GM18507 (cell line): ENCODE measurements at regions not wholly inside any gene's neighbourhood (a gene's known extent, or its start where the extent isn't known, plus 50 kb on each side); places are given as distances from the start of the nearest gene placed in this dataset.
"Not testable (repeated sequence)": the region's sequence is repeated elsewhere in the genome, so short reads cannot be mapped to it uniquely, and the experiment has no call there.

ENCODE experiments used
- DNase-seq: peaks from one replicate; pipeline ENCODE4 v3.0.0; 2011; ENCODE audit warnings: low read depth; ENCODE audit not compliant: insufficient read length; ENCODE audit errors: extremely low spot score
- FAIRE-seq: peaks from 2 replicates; lab custom pipeline; 2011; peaks lifted over from hg19 to GRCh38; lab: Jason Lieb, UNC

- FAIRE-seq (no peak), DNase-seq (no peak)
Observed at GRCh38 chr6:120557554-120557953, 776.7 kb downstream of the TBC1D32 start.

GRCh38 chr6:120556491-120556890 lies 777.8 kb downstream of the TBC1D32 start:
- DNase-seq (no peak), FAIRE-seq (no peak)

- DNase-seq (no peak), FAIRE-seq (no peak)
Observed at GRCh38 chr6:120553353-120553752, 780.9 kb downstream of the TBC1D32 start.

GRCh38 chr6:120545353-120545752 lies 788.9 kb downstream of the TBC1D32 start:
- DNase-seq (no peak), FAIRE-seq (no peak)

GRCh38 chr6:120534954-120535353 lies 799.3 kb downstream of the TBC1D32 start:
- FAIRE-seq, result no peak
- no peak for DNase-seq

- FAIRE-seq, result no peak
- no peak for DNase-seq
Observed at GRCh38 chr6:120526576-120526975, 807.7 kb downstream of the TBC1D32 start.

GRCh38 chr6:120514544-120514943 lies 819.7 kb downstream of the TBC1D32 start:
- FAIRE-seq (no peak), DNase-seq (no peak)

GRCh38 chr6:120511712-120512111 lies 822.6 kb downstream of the TBC1D32 start:
- no peak for FAIRE-seq
- no peak for DNase-seq

- DNase-seq (no peak), FAIRE-seq (no peak)
Observed at GRCh38 chr6:120498711-120499110, 835.6 kb downstream of the TBC1D32 start.

- no peak for FAIRE-seq
- no peak for DNase-seq
Observed at GRCh38 chr6:120496661-120497060, 837.6 kb downstream of the TBC1D32 start.

GRCh38 chr6:120493505-120493904 lies 840.8 kb downstream of the TBC1D32 start:
- FAIRE-seq, result no peak
- DNase-seq, result no peak

- DNase-seq, result no peak
- FAIRE-seq, result no peak
Observed at GRCh38 chr6:120489941-120490340, 844.3 kb downstream of the TBC1D32 start.

- DNase-seq (no peak), FAIRE-seq (no peak)
Observed at GRCh38 chr6:120484146-120484545, 850.1 kb downstream of the TBC1D32 start.

- no peak for FAIRE-seq
- DNase-seq, result no peak
Observed at GRCh38 chr6:120478650-120479049, 855.6 kb downstream of the TBC1D32 start.

- no peak for DNase-seq
- FAIRE-seq, result no peak
Observed at GRCh38 chr6:120473804-120474203, 860.5 kb downstream of the TBC1D32 start.

GRCh38 chr6:120468486-120468885 lies 865.8 kb downstream of the TBC1D32 start:
- no peak for DNase-seq
- no peak for FAIRE-seq

- FAIRE-seq (no peak), DNase-seq (no peak)
Observed at GRCh38 chr6:120451508-120451907, 882.8 kb downstream of the TBC1D32 start.

- FAIRE-seq (no peak), DNase-seq (no peak)
Observed at GRCh38 chr6:120447605-120448004, 886.7 kb downstream of the TBC1D32 start.

GRCh38 chr6:120432840-120433239 lies 901.4 kb downstream of the TBC1D32 start:
- FAIRE-seq, DNase-seq: not testable (repeated sequence)

- FAIRE-seq (no peak), DNase-seq (no peak)
Observed at GRCh38 chr6:120431841-120432240, 902.4 kb downstream of the TBC1D32 start.

GRCh38 chr6:120411394-120411793 lies 922.9 kb downstream of the TBC1D32 start:
- FAIRE-seq, result no peak

GRCh38 chr6:120410586-120410985 lies 923.7 kb downstream of the TBC1D32 start:
- no peak for FAIRE-seq
- DNase-seq, result no peak

More at GRCh38 chr6:120411394-120411793, 922.9 kb downstream of the TBC1D32 start:
- DNase-seq, result no peak
